GM10248 (cell line): ENCODE measurements at regions not wholly inside any gene's neighbourhood (a gene's known extent, or its start where the extent isn't known, plus 50 kb on each side); places are given as distances from the start of the nearest gene placed in this dataset.

Experiments used
- CTCF ChIA-PET: fragments of 300-600 bp; sonication (Branson Sonifier 250); formaldehyde crosslinking; extraction: SDS; loops from one replicate; lab custom pipeline; 2021; ENCODE audit warnings: antibody characterized with exemption; lab: Yijun Ruan, JAX
- POLR2A ChIA-PET: fragments of 350-650 bp; sonication (Branson Sonifier 250); formaldehyde crosslinking; extraction: SDS; loops from one replicate; lab custom pipeline; 2020; ENCODE audit warnings: antibody characterized with exemption; lab: Yijun Ruan, JAX
- DNase-seq: peaks from one replicate; pipeline ENCODE4 v3.0.0; 2012; ENCODE audit errors: extremely low spot score
- CTCF ChIP-seq: IDR thresholded peaks from 2 replicates; pipeline ENCODE4 v1.5.1; 2012; ENCODE audit warnings: mild to moderate bottlenecking, low read depth; ENCODE audit errors: extremely low read depth, missing control alignments, control extremely low read depth

- POLR2A ChIA-PET = no interaction called here
- no peak for DNase-seq
- CTCF ChIA-PET = interaction anchor here (1.4 kb wide), 1 partner anchor 10 kb away, joined by 4 read pairs; no protein-coding TSS in a partner anchor
- no peak for TF ChIP-seq CTCF
Measured at GRCh38 chr2:14182227-14182946, 450.1 kb upstream of the LRATD1 start.

- TF ChIP-seq CTCF = no peak
- no peak for DNase-seq
- ChIA-PET POLR2A (no interaction called here), CTCF (interaction anchor here (1.5 kb wide), 1 partner anchor 18 kb away, joined by 4 read pairs; no protein-coding TSS in a partner anchor)
Measured at GRCh38 chr2:14185906-14186305, 446.6 kb upstream of the LRATD1 start.

- POLR2A ChIA-PET = no interaction called here
- TF ChIP-seq CTCF = no peak
- DNase-seq = no peak
- CTCF ChIA-PET = no interaction called here
Measured at GRCh38 chr2:14188446-14188845, 444.1 kb upstream of the LRATD1 start.

GRCh38 chr2:14189929-14190328, 442.6 kb upstream of the LRATD1 start:
- TF ChIP-seq CTCF = no peak
- CTCF ChIA-PET = interaction anchor here (1.4 kb wide), 1 partner anchor 10 kb away, joined by 5 read pairs; no protein-coding TSS in a partner anchor
- no peak for DNase-seq

GRCh38 chr2:14194233-14194632, 438.3 kb upstream of the LRATD1 start:
- CTCF ChIA-PET = interaction anchor here (2.0 kb wide), 1 partner anchor 10 kb away, joined by 9 read pairs; no protein-coding TSS in a partner anchor
- no peak for DNase-seq
- POLR2A ChIA-PET = no interaction called here
- TF ChIP-seq CTCF = no peak

More at GRCh38 chr2:14189929-14190328, 442.6 kb upstream of the LRATD1 start:
- POLR2A ChIA-PET = no interaction called here

- DNase-seq = no peak
- ChIA-PET POLR2A (no interaction called here), CTCF (no interaction called here)
- TF ChIP-seq CTCF = no peak
Measured at GRCh38 chr2:14197293-14197692, 435.2 kb upstream of the LRATD1 start.

GRCh38 chr2:14199040-14199439, 433.5 kb upstream of the LRATD1 start:
- no peak for TF ChIP-seq CTCF
- no peak for DNase-seq
- ChIA-PET POLR2A (no interaction called here), CTCF (no interaction called here)
